Left kidney (tissue), 1 donor: ENCODE measurements at regions not wholly inside any gene's neighbourhood (a gene's known extent, or its start where the extent isn't known, plus 50 kb on each side); places are given as distances from the start of the nearest gene placed in this dataset.

Source experiments
- DNase-seq: peaks from one replicate; pipeline ENCODE4 v3.0.0-alpha.2; 2013

- DNase-seq = no peak
Observed at GRCh38 chr3:3629911-3630310, 169.3 kb upstream of the LRRN1 start.

- no peak for DNase-seq
Observed at GRCh38 chr3:3628676-3629328, 170.4 kb upstream of the LRRN1 start.

GRCh38 chr3:3627114-3627513, 172.1 kb upstream of the LRRN1 start:
- DNase-seq = no peak

- DNase-seq = no peak
Observed at GRCh38 chr3:3625544-3626271, 173.5 kb upstream of the LRRN1 start.

GRCh38 chr3:3619815-3620214, 179.4 kb upstream of the LRRN1 start:
- no peak for DNase-seq

- DNase-seq = no peak
Observed at GRCh38 chr3:3618623-3619022, 180.6 kb upstream of the LRRN1 start.

GRCh38 chr3:3615533-3615932, 183.7 kb upstream of the LRRN1 start:
- no peak for DNase-seq

- DNase-seq = no peak
Observed at GRCh38 chr3:3610581-3611298, 188.5 kb upstream of the LRRN1 start.

GRCh38 chr3:3606321-3606720, 192.9 kb upstream of the LRRN1 start:
- DNase-seq = no peak

- DNase-seq = no peak
Observed at GRCh38 chr3:3605226-3605625, 194.0 kb upstream of the LRRN1 start.

- no peak for DNase-seq
Observed at GRCh38 chr3:3603351-3603750, 195.9 kb upstream of the LRRN1 start.

- DNase-seq = no peak
Observed at GRCh38 chr3:3600665-3601340, 198.4 kb upstream of the LRRN1 start.

GRCh38 chr3:3599016-3599415, 200.2 kb upstream of the LRRN1 start:
- no peak for DNase-seq

GRCh38 chr3:3594986-3595385, 204.2 kb upstream of the LRRN1 start:
- DNase-seq = no peak

GRCh38 chr3:3589715-3590130, 209.5 kb upstream of the LRRN1 start:
- DNase-seq = no peak

- no peak for DNase-seq
Observed at GRCh38 chr3:3587647-3587972, 211.6 kb upstream of the LRRN1 start.

GRCh38 chr3:3586843-3587646, 212.2 kb upstream of the LRRN1 start:
- DNase-seq = peak; percentile 50

- no peak for DNase-seq
Observed at GRCh38 chr3:3586336-3586735, 212.9 kb upstream of the LRRN1 start.

GRCh38 chr3:3579658-3580057, 219.6 kb upstream of the LRRN1 start:
- no peak for DNase-seq

- DNase-seq = no peak
Observed at GRCh38 chr3:3578718-3579117, 220.5 kb upstream of the LRRN1 start.

GRCh38 chr3:3577823-3578222, 221.4 kb upstream of the LRRN1 start:
- no peak for DNase-seq

GRCh38 chr3:3573341-3573740, 225.9 kb upstream of the LRRN1 start:
- no peak for DNase-seq
